ENCODE measurements at regions not wholly inside any gene's neighbourhood (a gene's known extent, or its start where the extent isn't known, plus 50 kb on each side); places are given as distances from the start of the nearest gene placed in this dataset.

GRCh38 chr2:37550190-37550589, 121.3 kb downstream of the CDC42EP3 start:
- DNase-seq = no peak

DNA sequence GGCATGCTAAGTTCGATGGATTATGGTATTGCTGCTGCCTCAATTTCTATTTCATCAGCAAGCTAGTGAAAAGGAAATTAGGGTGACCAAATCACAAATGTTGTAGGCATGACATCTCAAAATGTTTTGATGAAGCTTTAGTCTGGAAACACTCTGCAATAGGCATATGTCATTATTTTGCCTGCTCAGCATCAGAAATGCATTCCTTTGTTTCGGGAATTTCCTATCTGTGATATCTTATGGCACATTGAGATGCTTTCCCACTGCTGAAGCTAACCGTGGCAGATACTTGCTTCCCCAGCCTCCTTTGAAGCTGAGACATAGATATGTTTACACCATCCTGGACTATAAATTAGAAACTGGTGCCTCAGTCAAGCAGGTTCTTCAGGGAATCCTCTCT, 119.7 kb downstream of the CDC42EP3 start:
- no peak for DNase-seq

- DNase-seq = no peak
Measured at GRCh38 chr2:37552339-37552738, 119.1 kb downstream of the CDC42EP3 start.

GRCh38 chr2:37553411-37554154, 117.9 kb downstream of the CDC42EP3 start:
- no peak for DNase-seq

DNA sequence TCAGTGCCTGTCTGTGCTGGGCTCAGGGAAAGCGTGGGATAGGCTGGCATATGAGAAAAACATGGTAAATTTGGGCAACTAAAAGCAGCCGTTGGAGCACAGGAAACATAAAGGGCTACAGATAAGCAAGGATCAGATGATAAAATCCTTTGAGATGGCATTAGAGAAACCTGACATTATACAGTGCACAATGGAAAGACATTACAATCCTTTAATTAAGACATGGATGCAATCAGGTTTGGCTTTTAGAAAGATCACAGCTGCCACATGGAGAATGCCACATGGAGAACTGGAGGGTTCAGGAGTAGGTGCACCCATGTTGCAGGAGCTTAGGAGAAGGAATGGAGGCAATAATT, 117.3 kb downstream of the CDC42EP3 start:
- DNase-seq = no peak

GRCh38 chr2:37554687-37555086, 116.8 kb downstream of the CDC42EP3 start:
- DNase-seq = no peak

DNA sequence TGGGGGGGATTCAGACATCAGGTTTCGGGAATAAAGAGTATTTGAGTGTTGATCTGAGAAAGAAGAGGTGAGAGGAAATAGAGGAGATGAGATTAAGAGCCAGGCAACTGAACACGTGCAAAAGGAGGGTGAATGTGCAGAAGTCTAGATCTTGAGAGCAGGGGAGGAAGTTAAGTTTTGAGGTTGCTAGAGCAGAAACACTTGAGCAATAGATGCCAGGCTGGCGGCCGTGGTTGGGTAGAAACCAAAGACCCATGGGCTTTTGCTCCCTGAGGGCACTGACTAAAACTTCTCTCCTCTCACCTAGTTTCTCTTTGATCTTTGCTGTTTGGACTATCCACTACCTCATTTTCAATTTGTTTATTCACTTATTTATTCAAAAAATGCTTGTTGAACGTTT, 116.0 kb downstream of the CDC42EP3 start:
- peak; percentile 9 for DNase-seq

GRCh38 chr2:37556256-37556655, 115.2 kb downstream of the CDC42EP3 start:
- DNase-seq = no peak

DNA sequence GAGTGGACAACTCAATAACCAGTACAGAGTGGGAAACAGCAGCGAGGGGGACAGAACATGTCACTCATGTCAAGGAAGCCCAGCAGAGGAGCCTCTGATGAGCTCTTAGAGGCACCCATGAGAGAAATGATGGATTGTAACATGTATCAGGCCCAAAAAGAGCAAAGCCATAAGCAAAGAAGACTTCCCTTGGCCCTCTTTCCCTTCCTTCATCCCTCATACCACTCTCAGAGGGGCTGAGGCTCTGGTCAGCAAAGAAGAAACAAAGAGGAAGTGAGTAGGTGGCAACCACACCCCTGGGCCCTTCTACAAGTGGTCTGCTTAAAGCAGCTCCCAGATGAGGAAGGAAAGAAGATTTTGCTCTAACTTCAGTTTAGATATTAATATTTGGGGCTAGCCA, 112.8 kb downstream of the CDC42EP3 start:
- no peak for DNase-seq

DNA sequence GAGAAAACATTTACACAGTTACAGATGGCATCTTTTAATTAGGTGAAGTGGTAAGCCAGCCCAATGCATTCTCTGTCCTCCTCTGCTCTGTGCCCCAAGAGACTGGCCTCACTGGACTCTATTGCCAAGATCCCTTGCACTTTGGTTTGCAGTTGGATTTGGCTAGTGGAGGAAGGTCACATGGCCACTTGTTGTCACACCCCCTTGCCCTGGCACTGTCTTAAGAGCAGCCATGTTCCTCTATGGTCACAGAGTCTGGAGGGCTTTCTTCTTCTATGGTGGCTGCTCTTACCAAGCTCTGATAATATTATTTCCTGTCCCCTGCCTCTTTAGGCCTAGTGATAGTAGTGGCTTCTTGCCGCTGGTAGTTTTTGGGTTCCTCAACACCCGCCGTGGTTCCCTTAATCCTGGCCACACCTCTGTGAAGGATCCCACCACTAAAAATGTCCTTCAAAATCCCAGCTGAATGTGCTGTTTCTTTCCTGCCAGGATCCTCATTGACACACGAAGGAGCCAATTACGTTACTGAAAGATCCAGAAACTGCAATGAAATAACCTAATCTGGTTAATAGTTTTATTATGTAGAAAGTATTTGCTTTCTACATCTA, 111.1 kb downstream of the CDC42EP3 start:
- DNase-seq = no peak

DNA sequence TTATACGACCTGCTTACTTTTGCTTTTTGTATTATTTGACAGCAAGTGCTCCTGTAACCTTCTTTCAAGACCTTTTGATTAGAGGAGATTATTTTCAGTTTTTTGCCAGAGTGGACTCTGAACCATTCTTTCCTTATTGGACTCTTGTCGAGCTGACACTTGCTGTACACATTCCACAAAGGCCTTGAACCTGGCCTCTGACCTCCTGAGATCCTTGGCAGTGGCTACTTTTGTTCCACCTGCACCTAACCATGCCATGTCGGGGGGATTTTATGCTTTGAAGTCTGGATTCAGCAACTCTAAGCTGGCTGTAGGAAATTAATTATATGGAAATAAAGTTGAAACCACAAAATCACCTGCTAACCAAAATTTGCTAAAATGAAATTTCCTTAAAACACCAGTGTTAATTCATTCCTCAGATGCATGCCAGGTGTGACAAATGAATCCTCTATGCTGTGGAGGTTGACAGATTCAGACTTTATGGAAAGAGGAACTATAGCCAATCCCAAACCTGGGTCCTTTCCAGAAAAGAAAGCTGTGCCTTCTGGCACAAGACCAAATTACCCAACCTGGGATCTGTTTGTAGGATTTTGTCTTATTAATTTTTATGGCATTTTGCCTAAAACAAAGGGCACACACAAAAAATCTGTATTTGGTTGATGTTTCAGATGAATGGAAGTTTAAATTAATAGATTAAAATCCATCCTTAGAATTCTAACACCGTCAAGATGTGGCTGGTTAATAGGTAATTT, 110.4 kb downstream of the CDC42EP3 start:
- no peak for DNase-seq

- DNase-seq = no peak
Measured at GRCh38 chr2:37561615-37562569, 109.5 kb downstream of the CDC42EP3 start.

DNA sequence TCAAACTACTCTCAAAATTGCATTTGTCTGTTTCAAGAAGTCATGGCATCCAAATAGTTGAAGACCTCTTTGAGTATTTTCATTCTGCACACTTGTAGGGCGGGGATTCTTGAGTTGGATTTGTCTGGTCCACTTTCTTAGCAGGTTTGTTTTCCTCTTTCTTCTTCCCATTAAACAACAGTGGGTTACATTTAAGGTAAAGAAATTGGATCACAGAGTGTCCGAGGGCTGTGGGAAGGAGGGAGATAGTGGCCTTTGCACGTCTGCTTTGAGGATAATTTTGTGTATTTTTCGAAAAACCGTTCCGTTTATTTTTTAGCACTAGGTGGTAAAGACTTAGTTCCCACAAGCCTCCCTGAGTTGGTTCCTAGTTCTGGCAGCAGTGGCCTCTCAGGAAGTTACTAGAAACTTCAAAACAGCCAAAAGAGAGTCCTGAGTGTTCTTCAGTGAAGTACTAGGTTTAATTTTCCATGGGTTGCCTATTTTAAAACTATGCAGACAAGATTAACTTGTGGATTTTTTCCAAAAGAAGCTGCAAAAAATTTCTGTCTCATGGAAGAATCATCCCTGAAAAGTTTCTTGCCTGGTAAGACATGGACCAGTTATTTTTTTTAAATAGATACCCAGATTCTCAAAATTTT, 107.9 kb downstream of the CDC42EP3 start:
- DNase-seq = no peak

- no peak for DNase-seq
Measured at GRCh38 chr2:37564356-37564755, 107.1 kb downstream of the CDC42EP3 start.

DNA sequence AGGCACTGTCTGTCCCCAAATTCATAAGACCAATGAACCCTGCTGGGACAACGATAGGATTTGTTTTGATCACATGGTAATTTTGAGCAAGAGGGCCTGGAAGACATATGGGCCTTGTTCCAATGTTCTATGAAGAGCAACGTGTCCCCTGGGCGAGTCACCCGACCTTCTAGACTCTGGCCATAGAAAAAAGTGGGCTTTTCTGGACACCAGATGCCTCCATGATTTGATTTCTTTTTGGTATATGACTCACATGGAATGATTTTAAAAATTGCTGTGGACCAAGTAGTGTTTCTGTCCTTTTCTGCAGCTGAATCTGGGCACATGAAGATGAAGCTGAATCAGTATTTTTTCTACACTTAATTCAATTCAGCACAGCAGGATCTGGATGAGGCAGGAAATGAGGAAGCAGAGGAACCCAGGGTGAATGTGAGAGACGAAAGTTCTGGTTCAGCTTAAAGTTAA, 104.9 kb downstream of the CDC42EP3 start:
- DNase-seq = no peak

GRCh38 chr2:37568565-37568964, 102.9 kb downstream of the CDC42EP3 start:
- DNase-seq = no peak

DNA sequence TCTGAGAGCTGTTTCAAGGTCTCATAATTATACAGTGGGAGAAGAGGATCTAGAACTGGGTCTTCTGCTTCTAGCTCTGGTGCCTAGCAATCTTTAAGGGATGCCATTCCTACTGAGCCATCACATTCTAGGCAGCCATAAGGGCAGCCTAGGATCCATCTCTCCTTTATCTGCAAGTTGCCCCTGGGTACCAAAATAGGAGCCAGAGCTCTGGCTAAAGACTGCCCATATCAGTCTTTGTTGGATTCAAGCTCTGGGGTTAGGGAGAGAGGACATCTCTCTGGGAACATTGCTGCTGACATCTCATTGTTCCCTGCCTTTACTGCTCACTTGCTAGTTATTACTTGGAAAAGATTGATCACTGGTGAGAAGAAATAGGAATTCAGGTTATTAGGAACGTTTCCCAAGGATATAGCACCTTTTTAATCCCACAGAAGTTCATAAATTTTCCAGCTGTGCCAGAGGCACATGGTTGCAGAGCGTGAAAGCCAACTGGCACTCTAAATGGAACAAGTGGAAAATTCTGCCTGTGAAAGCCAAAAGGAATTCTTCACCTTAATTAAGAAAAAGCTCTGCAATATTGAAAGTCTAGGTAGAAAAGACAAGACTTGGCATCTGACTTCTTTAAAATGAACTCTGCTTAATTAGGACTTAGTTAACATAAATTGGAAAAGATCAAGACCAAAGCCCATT, 102.2 kb downstream of the CDC42EP3 start:
- no peak for DNase-seq

GRCh38 chr2:37569986-37570679, 101.3 kb downstream of the CDC42EP3 start:
- DNase-seq = no peak

GRCh38 chr2:37570773-37571586, 100.5 kb downstream of the CDC42EP3 start:
- no peak for DNase-seq

- DNase-seq = no peak
Measured at GRCh38 chr2:37571587-37572136, 99.8 kb downstream of the CDC42EP3 start.

All from NK-92 treated with Interleukin-12 subunit alpha and Interleukin-12 subunit beta, amount 100 ng/mL, for 24 hours (cell line).